ENCODE measurements at regions not wholly inside any gene's neighbourhood (a gene's known extent, or its start where the extent isn't known, plus 50 kb on each side); places are given as distances from the start of the nearest gene placed in this dataset.
"Not testable (repeated sequence)": the region's sequence is repeated elsewhere in the genome, so short reads cannot be mapped to it uniquely, and the experiment has no call there.

- H3K9me3 Mint-ChIP-seq (ENCODE audit: low read depth) = peaks cover 4% of the 10 kb centered on the region
- H3K4me3 Mint-ChIP-seq (ENCODE audit: low read depth) = no peak overlapping the region
- H3K36me3 Mint-ChIP-seq (ENCODE audit: insufficient read depth) = no peaks in the 10 kb centered on the region
- no peak for TF ChIP-seq CTCF (IDR thresholded peaks at IDR 0.05; ENCODE audit: unreplicated experiment)
- H3K4me1 Mint-ChIP-seq (ENCODE audit: low read depth) = peaks cover 2% of the 10 kb centered on the region
- H3K27me3 Mint-ChIP-seq = peaks cover 42% of the 10 kb centered on the region
- H3K27ac Mint-ChIP-seq = no peak overlapping the region
- no peak for DNase-seq (ENCODE audit: low spot score, unreplicated experiment)
Measured at GRCh38 chr5:176748967-176749935, 61.1 kb upstream of the UNC5A start.

GRCh38 chr5:176750144-176750543 lies 60.2 kb upstream of the UNC5A start:
- H3K4me1 Mint-ChIP-seq (ENCODE audit: low read depth) = peaks cover 2% of the 10 kb centered on the region
- peaks cover 33% of the 10 kb centered on the region for H3K27me3 Mint-ChIP-seq
- no peaks in the 10 kb centered on the region for H3K36me3 Mint-ChIP-seq (ENCODE audit: insufficient read depth)
- no peak for DNase-seq (ENCODE audit: low spot score, unreplicated experiment)
- H3K27ac Mint-ChIP-seq = no peak overlapping the region
- no peak overlapping the region for H3K4me3 Mint-ChIP-seq (ENCODE audit: low read depth)
- peaks cover 10% of the 10 kb centered on the region for H3K9me3 Mint-ChIP-seq (ENCODE audit: low read depth)
- TF ChIP-seq CTCF (IDR thresholded peaks at IDR 0.05; ENCODE audit: unreplicated experiment) = no peak

- no peak for DNase-seq (ENCODE audit: low spot score, unreplicated experiment)
- H3K36me3 Mint-ChIP-seq (ENCODE audit: insufficient read depth) = no peaks in the 10 kb centered on the region
- no peak overlapping the region for H3K4me3 Mint-ChIP-seq (ENCODE audit: low read depth)
- peaks cover 17% of the 10 kb centered on the region for H3K9me3 Mint-ChIP-seq (ENCODE audit: low read depth)
- no peak for TF ChIP-seq CTCF (IDR thresholded peaks at IDR 0.05; ENCODE audit: unreplicated experiment)
- H3K4me1 Mint-ChIP-seq (ENCODE audit: low read depth) = no peaks in the 10 kb centered on the region
- no peak overlapping the region for H3K27ac Mint-ChIP-seq
- H3K27me3 Mint-ChIP-seq = peaks cover 19% of the 10 kb centered on the region
Measured at GRCh38 chr5:176754376-176754973, 55.9 kb upstream of the UNC5A start.

DNA sequence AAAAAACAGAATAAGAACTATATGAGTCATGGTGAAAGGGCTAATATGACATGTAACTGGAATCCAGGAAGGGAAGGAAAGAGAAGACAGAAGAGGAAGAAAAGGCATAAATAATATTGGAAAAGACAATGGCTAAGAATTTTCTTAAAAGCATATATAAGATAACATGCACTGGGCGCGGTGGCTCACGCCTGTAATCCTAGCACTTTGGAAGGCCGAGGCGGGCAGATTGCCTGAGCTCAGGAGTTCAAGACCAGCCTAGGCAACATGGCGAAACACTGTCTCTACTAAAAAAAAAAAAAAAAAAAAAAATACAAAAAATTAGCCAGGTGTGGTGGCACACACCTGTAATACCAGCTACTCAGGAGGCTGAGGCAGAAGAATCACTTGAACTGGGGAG lies 54.8 kb upstream of the UNC5A start:
- not testable (repeated sequence) for H3K27ac Mint-ChIP-seq; DNase-seq (ENCODE audit: low spot score, unreplicated experiment); H3K36me3 Mint-ChIP-seq (ENCODE audit: insufficient read depth); H3K4me1 Mint-ChIP-seq (ENCODE audit: low read depth); H3K4me3 Mint-ChIP-seq (ENCODE audit: low read depth)
- H3K9me3 Mint-ChIP-seq (ENCODE audit: low read depth) = peaks cover 21% of the 10 kb centered on the region
- H3K27me3 Mint-ChIP-seq = peaks cover 18% of the 10 kb centered on the region

DNA sequence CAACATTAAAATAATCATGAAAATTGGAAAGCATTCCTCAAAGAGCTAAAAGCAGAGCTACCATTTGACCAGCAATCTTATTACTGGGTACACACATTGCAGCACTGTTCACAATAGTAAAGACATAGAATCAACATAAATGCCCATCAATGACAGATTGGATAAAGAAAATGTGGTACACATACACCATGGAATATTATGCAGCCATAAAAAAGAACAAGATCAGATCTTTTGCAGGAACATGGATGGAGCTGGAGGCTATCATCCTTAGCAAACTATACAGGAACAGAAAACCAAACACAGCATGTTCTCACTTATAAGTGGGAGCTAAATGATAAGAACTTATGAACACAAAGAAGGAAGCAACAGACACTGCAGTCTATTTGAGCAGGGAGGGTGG lies 52.8 kb upstream of the UNC5A start:
- H3K4me1 Mint-ChIP-seq (ENCODE audit: low read depth); H3K27ac Mint-ChIP-seq; H3K4me3 Mint-ChIP-seq (ENCODE audit: low read depth); H3K36me3 Mint-ChIP-seq (ENCODE audit: insufficient read depth); DNase-seq (ENCODE audit: low spot score, unreplicated experiment); H3K27me3 Mint-ChIP-seq: not testable (repeated sequence)
- H3K9me3 Mint-ChIP-seq (ENCODE audit: low read depth) = peaks cover 25% of the 10 kb centered on the region
